HL-60 (cell line): ENCODE measurements at regions not wholly inside any gene's neighbourhood (a gene's known extent, or its start where the extent isn't known, plus 50 kb on each side); places are given as distances from the start of the nearest gene placed in this dataset.

Experiments used
- CTCF ChIP-seq: IDR thresholded peaks from one replicate; pipeline ENCODE4 v1.5.1; 2011; ENCODE audit warnings: low read length, control low read depth, inconsistent platforms; ENCODE audit not compliant: insufficient read depth
- GABPA ChIP-seq: IDR thresholded peaks from 2 replicates; pipeline ENCODE4 v1.6.1; 2012; ENCODE audit warnings: low read depth
- REST ChIP-seq: IDR thresholded peaks from 2 replicates; pipeline ENCODE4 v1.6.1; 2012; ENCODE audit warnings: low read depth; ENCODE audit not compliant: insufficient replicate concordance

GRCh38 chr1:218930472-218931241 is 243.0 kb upstream of the LYPLAL1 start:
- TF ChIP-seq CTCF (no peak), REST (no peak), GABPA (no peak)
